ENCODE measurements at regions not wholly inside any gene's neighbourhood (a gene's known extent, or its start where the extent isn't known, plus 50 kb on each side); places are given as distances from the start of the nearest gene placed in this dataset.
"Not testable (repeated sequence)": the region's sequence is repeated elsewhere in the genome, so short reads cannot be mapped to it uniquely, and the experiment has no call there.

- DNase-seq (ENCODE audit: low read depth) = no peak
Observed at GRCh38 chr7:45268013-45268412, 110.4 kb downstream of the RAMP3 start.

- DNase-seq (ENCODE audit: low read depth) = no peak
Observed at GRCh38 chr7:45269192-45269591, 111.6 kb downstream of the RAMP3 start.

GRCh38 chr7:45278763-45279398 lies 121.3 kb downstream of the RAMP3 start:
- DNase-seq (ENCODE audit: low read depth) = no peak

- DNase-seq (ENCODE audit: low read depth) = not testable (repeated sequence)
Observed at GRCh38 chr7:45289611-45290010, 132.0 kb downstream of the RAMP3 start.

- DNase-seq (ENCODE audit: low read depth) = no peak
Observed at GRCh38 chr7:45290880-45291279, 133.3 kb downstream of the RAMP3 start.

GRCh38 chr7:45292481-45292880 lies 134.9 kb downstream of the RAMP3 start:
- DNase-seq (ENCODE audit: low read depth) = no peak

- DNase-seq (ENCODE audit: low read depth) = no peak
Observed at GRCh38 chr7:45293295-45293942, 135.8 kb downstream of the RAMP3 start.

GRCh38 chr7:45294559-45294958 lies 137.0 kb downstream of the RAMP3 start:
- no peak for DNase-seq (ENCODE audit: low read depth)

GRCh38 chr7:45295222-45295621 lies 137.6 kb downstream of the RAMP3 start:
- DNase-seq (ENCODE audit: low read depth) = no peak

GRCh38 chr7:45296748-45297147 lies 139.2 kb downstream of the RAMP3 start:
- DNase-seq (ENCODE audit: low read depth) = no peak

GRCh38 chr7:45306752-45307305 lies 149.2 kb downstream of the RAMP3 start:
- no peak for DNase-seq (ENCODE audit: low read depth)

GRCh38 chr7:45311597-45311996 lies 154.0 kb downstream of the RAMP3 start:
- no peak for DNase-seq (ENCODE audit: low read depth)

- DNase-seq (ENCODE audit: low read depth) = not testable (repeated sequence)
Observed at GRCh38 chr7:45315512-45315911, 157.9 kb downstream of the RAMP3 start.

- DNase-seq (ENCODE audit: low read depth) = no peak
Observed at GRCh38 chr7:45324683-45325237, 167.2 kb downstream of the RAMP3 start.

GRCh38 chr7:45325378-45325777 lies 167.8 kb downstream of the RAMP3 start:
- DNase-seq (ENCODE audit: low read depth) = no peak

GRCh38 chr7:45328403-45328981 lies 170.9 kb downstream of the RAMP3 start:
- no peak for DNase-seq (ENCODE audit: low read depth)

GRCh38 chr7:45331563-45331962 lies 174.0 kb downstream of the RAMP3 start:
- DNase-seq (ENCODE audit: low read depth) = no peak

- not testable (repeated sequence) for DNase-seq (ENCODE audit: low read depth)
Observed at GRCh38 chr7:45335024-45335423, 177.4 kb downstream of the RAMP3 start.

GRCh38 chr7:45342236-45342635 lies 184.6 kb downstream of the RAMP3 start:
- no peak for DNase-seq (ENCODE audit: low read depth)

- DNase-seq (ENCODE audit: low read depth) = no peak
Observed at GRCh38 chr7:45343746-45344145, 186.2 kb downstream of the RAMP3 start.

- no peak for DNase-seq (ENCODE audit: low read depth)
Observed at GRCh38 chr7:45347804-45348203, 190.2 kb downstream of the RAMP3 start.

- DNase-seq (ENCODE audit: low read depth) = no peak
Observed at GRCh38 chr7:45349090-45349489, 191.5 kb downstream of the RAMP3 start.

GRCh38 chr7:45350896-45351295 lies 193.3 kb downstream of the RAMP3 start:
- no peak for DNase-seq (ENCODE audit: low read depth)

Measured in stimulated activated CD8-positive, alpha-beta memory T cell treated with anti-CD3 and anti-CD28 coated beads, Interleukin-12 subunit alpha, Interleukin-12 subunit beta, amount 100 ng/mL, for 4 hours (primary cell).